GM12878 (cell line): ENCODE measurements at regions not wholly inside any gene's neighbourhood (a gene's known extent, or its start where the extent isn't known, plus 50 kb on each side); places are given as distances from the start of the nearest gene placed in this dataset.

Experiments
- BMI1 ChIP-seq: fragments of 450-650 bp; IDR thresholded peaks from 2 replicates; pipeline ENCODE4 v1.6.1; 2016; ENCODE audit warnings: mild to moderate bottlenecking, moderate library complexity, borderline replicate concordance
- CBFB ChIP-seq: IDR thresholded peaks from 2 replicates; pipeline ENCODE4 v1.6.1; 2016; ENCODE audit warnings: antibody characterized with exemption, low read depth
- CUX1 ChIP-seq: IDR thresholded peaks from 2 replicates; pipeline ENCODE4 v1.6.1; 2012; ENCODE audit warnings: improper control_type of control experiment, low read depth, low read length; ENCODE audit not compliant: insufficient replicate concordance
- ETV6 ChIP-seq, 2 experiments: fragments of 450-650 bp in 1 of 2; IDR thresholded peaks in 1 of 2; conservative IDR thresholded peaks in 1 of 2; 2 replicates each; pipeline ENCODE4 v1.6.1; 2014; ENCODE audit warnings: antibody characterized with exemption in 1 of 2, borderline replicate concordance in 1 of 2, low read depth in 1 of 2, mild to moderate bottlenecking in 1 of 2, moderate library complexity in 1 of 2
- FOS ChIP-seq: IDR thresholded peaks from 3 replicates; pipeline ENCODE4 v1.6.1; 2011; ENCODE audit warnings: borderline replicate concordance; ENCODE audit not compliant: insufficient read length; ENCODE audit errors: extremely low read depth
- KDM1A ChIP-seq: fragments of 200-600 bp; sonication (generic); IDR thresholded peaks from 2 replicates; pipeline ENCODE4 v1.6.1; 2016; ENCODE audit warnings: borderline replicate concordance
- KLF5 ChIP-seq: fragments of 450-650 bp; IDR thresholded peaks from 2 replicates; pipeline ENCODE4 v1.6.1; 2014; ENCODE audit warnings: mild to moderate bottlenecking; ENCODE audit not compliant: partially characterized antibody
- MEF2B ChIP-seq: fragments of 450-650 bp; IDR thresholded peaks from 2 replicates; pipeline ENCODE4 v1.6.1; 2018; ENCODE audit warnings: mild to moderate bottlenecking, moderate library complexity; ENCODE audit not compliant: partially characterized antibody, poor library complexity, severe bottlenecking
- NR2C1 ChIP-seq: fragments of 450-650 bp; IDR thresholded peaks from 2 replicates; pipeline ENCODE4 v1.6.1; 2017; ENCODE audit warnings: antibody characterized with exemption, mild to moderate bottlenecking, moderate library complexity
- RBBP5 ChIP-seq: fragments of 200-600 bp; sonication (generic); conservative IDR thresholded peaks from 2 replicates; pipeline ENCODE4 v1.6.1; 2016
- RUNX3 ChIP-seq: IDR thresholded peaks from 2 replicates; pipeline ENCODE4 v1.6.1; 2012; ENCODE audit warnings: low read length, inconsistent platforms
- SMAD5 ChIP-seq: IDR thresholded peaks from 2 replicates; pipeline ENCODE4 v1.6.1; 2016; ENCODE audit warnings: antibody characterized with exemption, low read depth
- SPI1 ChIP-seq: IDR thresholded peaks from 2 replicates; pipeline ENCODE4 v1.6.1; 2011; ENCODE audit warnings: low read depth, mild to moderate bottlenecking, low read length, moderate library complexity, borderline replicate concordance; ENCODE audit not compliant: insufficient read depth
- YBX1 ChIP-seq: fragments of 450-650 bp; IDR thresholded peaks from 2 replicates; pipeline ENCODE4 v1.6.1; 2016; ENCODE audit warnings: antibody characterized with exemption
- ZNF207 ChIP-seq: fragments of 450-650 bp; IDR thresholded peaks from 2 replicates; pipeline ENCODE4 v1.6.1; 2014; ENCODE audit warnings: antibody characterized with exemption, mild to moderate bottlenecking, borderline replicate concordance
- ZNF622 ChIP-seq: fragments of 450-650 bp; IDR thresholded peaks from 2 replicates; pipeline ENCODE4 v1.6.1; 2017; ENCODE audit warnings: mild to moderate bottlenecking, inconsistent platforms
- TF ChIP-seq, protein P1 (sequence below): fragments of 450-650 bp; IDR thresholded peaks from 2 replicates; pipeline ENCODE4 v1.6.1; 2017; ENCODE audit warnings: antibody characterized with exemption, mild to moderate bottlenecking, moderate library complexity
- TF ChIP-seq, protein P2 (sequence below): fragments of 450-650 bp; IDR thresholded peaks from 2 replicates; pipeline ENCODE4 v1.6.1; 2017; ENCODE audit warnings: mild to moderate bottlenecking, low read depth, inconsistent platforms; ENCODE audit not compliant: poor library complexity, severe bottlenecking
- TF ChIP-seq, protein P3 (sequence below): IDR thresholded peaks from 2 replicates; pipeline ENCODE4 v1.6.1; 2011; ENCODE audit warnings: borderline replicate concordance, low read depth, mild to moderate bottlenecking, moderate library complexity, mixed read lengths, low read length; ENCODE audit not compliant: insufficient read depth; ENCODE audit errors: extremely low read length

GRCh38 chr3:163809540-163809993, 1268.7 kb downstream of the SI start (continued):
- TF ChIP-seq, protein P1, sequence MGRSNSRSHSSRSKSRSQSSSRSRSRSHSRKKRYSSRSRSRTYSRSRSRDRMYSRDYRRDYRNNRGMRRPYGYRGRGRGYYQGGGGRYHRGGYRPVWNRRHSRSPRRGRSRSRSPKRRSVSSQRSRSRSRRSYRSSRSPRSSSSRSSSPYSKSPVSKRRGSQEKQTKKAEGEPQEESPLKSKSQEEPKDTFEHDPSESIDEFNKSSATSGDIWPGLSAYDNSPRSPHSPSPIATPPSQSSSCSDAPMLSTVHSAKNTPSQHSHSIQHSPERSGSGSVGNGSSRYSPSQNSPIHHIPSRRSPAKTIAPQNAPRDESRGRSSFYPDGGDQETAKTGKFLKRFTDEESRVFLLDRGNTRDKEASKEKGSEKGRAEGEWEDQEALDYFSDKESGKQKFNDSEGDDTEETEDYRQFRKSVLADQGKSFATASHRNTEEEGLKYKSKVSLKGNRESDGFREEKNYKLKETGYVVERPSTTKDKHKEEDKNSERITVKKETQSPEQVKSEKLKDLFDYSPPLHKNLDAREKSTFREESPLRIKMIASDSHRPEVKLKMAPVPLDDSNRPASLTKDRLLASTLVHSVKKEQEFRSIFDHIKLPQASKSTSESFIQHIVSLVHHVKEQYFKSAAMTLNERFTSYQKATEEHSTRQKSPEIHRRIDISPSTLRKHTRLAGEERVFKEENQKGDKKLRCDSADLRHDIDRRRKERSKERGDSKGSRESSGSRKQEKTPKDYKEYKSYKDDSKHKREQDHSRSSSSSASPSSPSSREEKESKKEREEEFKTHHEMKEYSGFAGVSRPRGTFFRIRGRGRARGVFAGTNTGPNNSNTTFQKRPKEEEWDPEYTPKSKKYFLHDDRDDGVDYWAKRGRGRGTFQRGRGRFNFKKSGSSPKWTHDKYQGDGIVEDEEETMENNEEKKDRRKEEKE = no peak
- TF ChIP-seq, protein P2, sequence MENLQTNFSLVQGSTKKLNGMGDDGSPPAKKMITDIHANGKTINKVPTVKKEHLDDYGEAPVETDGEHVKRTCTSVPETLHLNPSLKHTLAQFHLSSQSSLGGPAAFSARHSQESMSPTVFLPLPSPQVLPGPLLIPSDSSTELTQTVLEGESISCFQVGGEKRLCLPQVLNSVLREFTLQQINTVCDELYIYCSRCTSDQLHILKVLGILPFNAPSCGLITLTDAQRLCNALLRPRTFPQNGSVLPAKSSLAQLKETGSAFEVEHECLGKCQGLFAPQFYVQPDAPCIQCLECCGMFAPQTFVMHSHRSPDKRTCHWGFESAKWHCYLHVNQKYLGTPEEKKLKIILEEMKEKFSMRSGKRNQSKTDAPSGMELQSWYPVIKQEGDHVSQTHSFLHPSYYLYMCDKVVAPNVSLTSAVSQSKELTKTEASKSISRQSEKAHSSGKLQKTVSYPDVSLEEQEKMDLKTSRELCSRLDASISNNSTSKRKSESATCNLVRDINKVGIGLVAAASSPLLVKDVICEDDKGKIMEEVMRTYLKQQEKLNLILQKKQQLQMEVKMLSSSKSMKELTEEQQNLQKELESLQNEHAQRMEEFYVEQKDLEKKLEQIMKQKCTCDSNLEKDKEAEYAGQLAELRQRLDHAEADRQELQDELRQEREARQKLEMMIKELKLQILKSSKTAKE = peak; percentile 92
- no peak for TF ChIP-seq FOS
- no peak for TF ChIP-seq ZNF207
- TF ChIP-seq YBX1 = no peak
- TF ChIP-seq CBFB = no peak
- TF ChIP-seq MEF2B = peak; percentile 80
- TF ChIP-seq CUX1 = no peak
- TF ChIP-seq RUNX3 = peak; percentile 74
- TF ChIP-seq RBBP5 = no peak
- no peak for TF ChIP-seq KLF5
- TF ChIP-seq KDM1A = no peak
- TF ChIP-seq ZNF622 = no peak
- TF ChIP-seq, protein P3, sequence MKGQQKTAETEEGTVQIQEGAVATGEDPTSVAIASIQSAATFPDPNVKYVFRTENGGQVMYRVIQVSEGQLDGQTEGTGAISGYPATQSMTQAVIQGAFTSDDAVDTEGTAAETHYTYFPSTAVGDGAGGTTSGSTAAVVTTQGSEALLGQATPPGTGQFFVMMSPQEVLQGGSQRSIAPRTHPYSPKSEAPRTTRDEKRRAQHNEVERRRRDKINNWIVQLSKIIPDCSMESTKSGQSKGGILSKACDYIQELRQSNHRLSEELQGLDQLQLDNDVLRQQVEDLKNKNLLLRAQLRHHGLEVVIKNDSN = no peak
- peak; percentile 61; the same call in 1 of the 2 replicates for TF ChIP-seq SPI1
- TF ChIP-seq SMAD5 = no peak
- no peak for TF ChIP-seq ETV6 (conservative IDR thresholded peaks at IDR 0.05 in 1 of 2, IDR thresholded peaks at IDR 0.05 in 1 of 2; ENCODE audit: borderline replicate concordance in 1 of 2, low read depth in 1 of 2)
- TF ChIP-seq BMI1 = peak; percentile 43; the same call in 1 of the 2 replicates
- TF ChIP-seq NR2C1 = no peak
